ENCODE measurements at regions not wholly inside any gene's neighbourhood (a gene's known extent, or its start where the extent isn't known, plus 50 kb on each side); places are given as distances from the start of the nearest gene placed in this dataset.

DNA sequence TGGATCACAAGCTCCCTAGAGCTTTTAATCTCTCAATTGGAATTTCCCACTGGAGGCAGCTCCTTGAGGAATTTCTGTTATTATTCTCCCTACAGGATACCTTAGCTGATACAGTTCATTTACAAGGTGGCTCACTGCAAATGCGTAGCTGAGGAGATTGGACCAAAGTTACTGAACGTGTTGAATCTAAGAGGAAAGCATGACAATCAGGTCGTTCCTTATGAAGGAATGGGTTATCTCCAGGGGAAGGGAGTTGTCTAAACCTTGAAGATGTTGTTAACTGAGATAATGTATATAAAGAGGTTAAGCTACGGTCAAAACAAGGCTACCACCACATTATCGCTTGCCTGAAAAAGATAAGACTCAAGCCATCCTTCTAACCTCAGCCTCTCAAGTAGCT, 105.8 kb upstream of the TBX3 start:
- H4K20me1 ChIP-seq (ENCODE audit: insufficient read depth) = no peaks in the 10 kb centered on the region
- H2AFZ ChIP-seq (ENCODE audit: low read depth, low read length, poor library complexity, severe bottlenecking) = no peak overlapping the region
- intact Hi-C loops (cut with micrococcal nuclease) = no loop called here
- no peak for ATAC-seq
- no peaks in the 10 kb centered on the region for H3K9me2 ChIP-seq (ENCODE audit: insufficient read depth)
- POLR2A ChIA-PET = no interaction called here
- no TSS peak for BruUV-seq (replicated peaks)
- H3K4me1 ChIP-seq (ENCODE audit: control insufficient read depth in 1 of 2, insufficient read depth in 2 of 2, low read length in 2 of 2) = no peaks in the 10 kb centered on the region
- no peak overlapping the region for H3K4me3 ChIP-seq (replicated peaks in 1 of 2; ENCODE audit: low read depth in 1 of 2, low read length in 2 of 2)
- H3K9me3 ChIP-seq (ENCODE audit: control insufficient read depth in 1 of 2, insufficient read depth in 1 of 2, low read depth in 1 of 2, low read length in 2 of 2) = no peaks in the 10 kb centered on the region
- DNase-seq (ENCODE audit: low read depth, low spot score) = no peak
- 0 out of 2 replicates have a peak, but pooled peaks cover 7% of the 10 kb centered on the region for H3K27me3 ChIP-seq (ENCODE audit: insufficient read depth, low read length)
- H3K79me2 ChIP-seq (ENCODE audit: insufficient read depth, low read length) = no peaks in the 10 kb centered on the region
- CTCF ChIA-PET = interaction anchor here (1.0 kb wide), 1 partner anchor 10 kb away, joined by 3 read pairs; no protein-coding TSS in a partner anchor
- no peak overlapping the region for H3K9ac ChIP-seq (ENCODE audit: low read length)
- RAD21 ChIA-PET (ENCODE audit: low non-redundant PET in 1 of 2, low total read pairs in 2 of 2, uncharacterized antibody in 2 of 2, unreplicated experiment in 2 of 2) = no interaction called here
- H3K27ac ChIP-seq (ENCODE audit: low read depth, low read length) = no peak overlapping the region
- TF ChIP-seq CTCF (IDR thresholded peaks at IDR 0.05 in 2 of 3, conservative IDR thresholded peaks at IDR 0.05 in 1 of 3; ENCODE audit: borderline replicate concordance in 1 of 3, insufficient read depth in 1 of 3, low read depth in 2 of 3, low read length in 2 of 3) = no peak
- TF ChIP-seq SRF (IDR thresholded peaks at IDR 0.05; ENCODE audit: low read depth) = no peak
- TF ChIP-seq POLR2AphosphoS5 (IDR thresholded peaks at IDR 0.05; ENCODE audit: low read depth, low read length) = no peak
- H3K36me3 ChIP-seq (ENCODE audit: control insufficient read depth in 1 of 2, insufficient read depth in 2 of 2, low read length in 2 of 2) = no peaks in the 10 kb centered on the region
- no peak overlapping the region for H3K4me2 ChIP-seq (ENCODE audit: low read length)

- no peaks in the 10 kb centered on the region for H3K4me1 ChIP-seq (ENCODE audit: control insufficient read depth in 1 of 2, insufficient read depth in 2 of 2, low read length in 2 of 2)
- H3K27ac ChIP-seq (ENCODE audit: low read depth, low read length) = no peak overlapping the region
- H2AFZ ChIP-seq (ENCODE audit: low read depth, low read length, poor library complexity, severe bottlenecking) = no peak overlapping the region
- H3K79me2 ChIP-seq (ENCODE audit: insufficient read depth, low read length) = no peaks in the 10 kb centered on the region
- ChIA-PET RAD21 (ENCODE audit: low non-redundant PET in 1 of 2, low total read pairs in 2 of 2, uncharacterized antibody in 2 of 2, unreplicated experiment in 2 of 2) (no interaction called here), CTCF (interaction anchor here (1.0 kb wide), 1 partner anchor 10 kb away, joined by 3 read pairs; no protein-coding TSS in a partner anchor), POLR2A (no interaction called here)
- no peak overlapping the region for H3K9ac ChIP-seq (ENCODE audit: low read length)
- H3K36me3 ChIP-seq (ENCODE audit: control insufficient read depth in 1 of 2, insufficient read depth in 2 of 2, low read length in 2 of 2) = no peaks in the 10 kb centered on the region
- intact Hi-C loops (cut with micrococcal nuclease) = no loop called here
- 0 out of 2 replicates have a peak, but pooled peaks cover 7% of the 10 kb centered on the region for H3K27me3 ChIP-seq (ENCODE audit: insufficient read depth, low read length)
- H3K4me2 ChIP-seq (ENCODE audit: low read length) = no peak overlapping the region
- TF ChIP-seq ZBTB33 (IDR thresholded peaks at IDR 0.05; ENCODE audit: extremely low read depth, insufficient replicate concordance, low read length) = no peak
- TF ChIP-seq, protein P1, sequence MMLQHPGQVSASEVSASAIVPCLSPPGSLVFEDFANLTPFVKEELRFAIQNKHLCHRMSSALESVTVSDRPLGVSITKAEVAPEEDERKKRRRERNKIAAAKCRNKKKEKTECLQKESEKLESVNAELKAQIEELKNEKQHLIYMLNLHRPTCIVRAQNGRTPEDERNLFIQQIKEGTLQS (IDR thresholded peaks at IDR 0.05) = no peak
- TF ChIP-seq EZH2phosphoT487 (IDR thresholded peaks at IDR 0.05; ENCODE audit: borderline replicate concordance) = no peak
- TF ChIP-seq CTCF (IDR thresholded peaks at IDR 0.05 in 2 of 3, conservative IDR thresholded peaks at IDR 0.05 in 1 of 3; ENCODE audit: borderline replicate concordance in 1 of 3, insufficient read depth in 1 of 3, low read depth in 2 of 3, low read length in 2 of 3) = no peak
- TF ChIP-seq ZFX (IDR thresholded peaks at IDR 0.05) = no peak
- TF ChIP-seq MAX (IDR thresholded peaks at IDR 0.05) = no peak
- TF ChIP-seq CBX3 (IDR thresholded peaks at IDR 0.05; ENCODE audit: low read depth) = no peak
- TF ChIP-seq POLR2A (IDR thresholded peaks at IDR 0.05; ENCODE audit: borderline replicate concordance, extremely low read depth, insufficient read depth, insufficient read length) = no peak
- no peak for TF ChIP-seq FOSL1 (IDR thresholded peaks at IDR 0.05; ENCODE audit: low read depth)
- TF ChIP-seq SRF (IDR thresholded peaks at IDR 0.05; ENCODE audit: low read depth) = no peak
- TF ChIP-seq EZH2 (IDR thresholded peaks at IDR 0.05) = no peak
- TF ChIP-seq EGR1 (IDR thresholded peaks at IDR 0.05; ENCODE audit: low read depth) = no peak
- no peaks in the 10 kb centered on the region for H4K20me1 ChIP-seq (ENCODE audit: insufficient read depth)
- H3K9me3 ChIP-seq (ENCODE audit: control insufficient read depth in 1 of 2, insufficient read depth in 1 of 2, low read depth in 1 of 2, low read length in 2 of 2) = no peaks in the 10 kb centered on the region
- H3K4me3 ChIP-seq (replicated peaks in 1 of 2; ENCODE audit: low read depth in 1 of 2, low read length in 2 of 2) = no peak overlapping the region
- H3K9me2 ChIP-seq (ENCODE audit: insufficient read depth) = no peaks in the 10 kb centered on the region
- DNase-seq (ENCODE audit: low read depth, low spot score) = no peak
- ATAC-seq = no peak
- BruUV-seq (replicated peaks) = no TSS peak
Observed at GRCh38 chr12:114789276-114789675, 105.3 kb upstream of the TBX3 start.

Measured in HCT116 (cell line).